GM19240 (cell line): ENCODE measurements at regions not wholly inside any gene's neighbourhood (a gene's known extent, or its start where the extent isn't known, plus 50 kb on each side); places are given as distances from the start of the nearest gene placed in this dataset.
"Not testable (repeated sequence)": the region's sequence is repeated elsewhere in the genome, so short reads cannot be mapped to it uniquely, and the experiment has no call there.

Experiments used
- DNase-seq: peaks from one replicate; pipeline ENCODE4 v3.0.0; 2011; ENCODE audit warnings: low spot score; ENCODE audit not compliant: insufficient read length

- peak; percentile 61 for DNase-seq
These were observed 61.2 kb upstream of the MRPS9 start for GRCh38 chr2:104976603-104977120.

- no peak for DNase-seq
These were observed 59.9 kb upstream of the MRPS9 start for GRCh38 chr2:104977958-104978357.

- DNase-seq, result not testable (repeated sequence)
These were observed 58.1 kb upstream of the MRPS9 start for GRCh38 chr2:104979786-104980185.

- no peak for DNase-seq
These were observed 55.8 kb upstream of the MRPS9 start for GRCh38 chr2:104982111-104982510.
